ENCODE measurements at regions not wholly inside any gene's neighbourhood (a gene's known extent, or its start where the extent isn't known, plus 50 kb on each side); places are given as distances from the start of the nearest gene placed in this dataset.

- Histone ChIP-seq H3K4me3 (ENCODE audit: low read depth, low read length) (no peak overlapping the region), H3K27me3 (ENCODE audit: control insufficient read depth, insufficient read depth, low read length) (no peaks in the 10 kb centered on the region), H3K36me3 (ENCODE audit: control insufficient read depth, insufficient read depth, low read length) (no peaks in the 10 kb centered on the region)
- ChIA-PET CTCF (no interaction called here), POLR2A (no interaction called here)
- DNase-seq (ENCODE audit: low read depth) = no peak
- TF ChIP-seq CTCF (IDR thresholded peaks at IDR 0.05; ENCODE audit: insufficient read depth, low read depth, low read length) = no peak
Observed at GRCh38 chr6:156562636-156563035, 214.5 kb upstream of the ARID1B start.

DNA sequence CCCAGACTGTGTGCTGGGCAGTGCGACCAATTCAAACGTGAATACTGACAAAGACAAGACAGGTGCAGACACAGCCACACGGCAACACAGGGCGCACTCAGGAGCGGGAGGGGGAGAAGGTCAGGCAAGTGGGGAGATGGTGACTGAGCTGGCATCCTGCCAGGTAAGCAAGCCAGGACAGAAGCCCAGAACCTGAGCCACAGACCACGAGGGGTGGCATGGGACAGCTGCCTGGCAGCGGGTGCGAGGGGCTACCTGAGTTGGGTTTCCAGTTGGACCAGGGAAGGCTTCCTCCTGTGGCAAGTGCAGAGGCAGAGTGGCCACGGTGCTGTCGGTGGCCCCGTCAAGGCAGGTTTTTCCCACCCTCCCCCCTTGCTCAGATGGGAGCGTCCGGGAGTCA, 215.2 kb upstream of the ARID1B start:
- POLR2A ChIA-PET = no interaction called here
- Histone ChIP-seq H3K4me3 (ENCODE audit: low read depth, low read length) (no peak overlapping the region), H3K27me3 (ENCODE audit: control insufficient read depth, insufficient read depth, low read length) (no peaks in the 10 kb centered on the region), H3K36me3 (ENCODE audit: control insufficient read depth, insufficient read depth, low read length) (no peaks in the 10 kb centered on the region)
- no peak for DNase-seq (ENCODE audit: low read depth)
- CTCF ChIA-PET = no interaction called here
- TF ChIP-seq CTCF (IDR thresholded peaks at IDR 0.05; ENCODE audit: insufficient read depth, low read depth, low read length) = no peak

- TF ChIP-seq CTCF (IDR thresholded peaks at IDR 0.05; ENCODE audit: insufficient read depth, low read depth, low read length) = no peak
- H3K36me3 ChIP-seq (ENCODE audit: control insufficient read depth, insufficient read depth, low read length) = no peaks in the 10 kb centered on the region
- H3K4me3 ChIP-seq (ENCODE audit: low read depth, low read length) = no peak overlapping the region
- POLR2A ChIA-PET = no interaction called here
- DNase-seq (ENCODE audit: low read depth) = no peak
- H3K27me3 ChIP-seq (ENCODE audit: control insufficient read depth, insufficient read depth, low read length) = no peaks in the 10 kb centered on the region
- CTCF ChIA-PET = no interaction called here
Observed at GRCh38 chr6:156560476-156560875, 216.7 kb upstream of the ARID1B start.

GRCh38 chr6:156559162-156559690, 218.0 kb upstream of the ARID1B start:
- no peak for DNase-seq (ENCODE audit: low read depth)
- Histone ChIP-seq H3K4me3 (ENCODE audit: low read depth, low read length) (no peak overlapping the region), H3K36me3 (ENCODE audit: control insufficient read depth, insufficient read depth, low read length) (no peaks in the 10 kb centered on the region), H3K27me3 (ENCODE audit: control insufficient read depth, insufficient read depth, low read length) (no peaks in the 10 kb centered on the region)
- ChIA-PET CTCF (no interaction called here), POLR2A (no interaction called here)
- no peak for TF ChIP-seq CTCF (IDR thresholded peaks at IDR 0.05; ENCODE audit: insufficient read depth, low read depth, low read length)

DNA sequence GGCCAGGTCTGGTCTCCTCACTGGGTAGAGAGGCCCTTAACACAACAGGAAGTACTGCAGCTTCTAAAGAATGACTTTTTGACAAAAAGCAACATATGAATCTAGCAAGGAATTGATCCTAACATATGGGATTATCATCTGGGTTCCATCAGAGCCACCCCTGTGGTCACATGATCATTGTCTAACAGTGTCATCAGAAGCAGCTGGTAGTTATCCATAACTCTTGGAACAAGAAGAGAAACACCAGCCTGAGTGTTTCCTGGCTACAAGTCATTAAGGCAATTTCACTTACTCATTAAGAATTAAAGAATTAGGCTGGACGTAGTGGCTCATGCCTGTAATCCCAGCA, 219.3 kb upstream of the ARID1B start:
- no peak for DNase-seq (ENCODE audit: low read depth)
- CTCF ChIA-PET = interaction anchor here (1.1 kb wide), 1 partner anchor 477 kb away, joined by 3 read pairs; no protein-coding TSS in a partner anchor
- POLR2A ChIA-PET = no interaction called here
- no peaks in the 10 kb centered on the region for H3K27me3 ChIP-seq (ENCODE audit: control insufficient read depth, insufficient read depth, low read length)
- H3K4me3 ChIP-seq (ENCODE audit: low read depth, low read length) = no peak overlapping the region
- TF ChIP-seq CTCF (IDR thresholded peaks at IDR 0.05; ENCODE audit: insufficient read depth, low read depth, low read length) = no peak
- no peaks in the 10 kb centered on the region for H3K36me3 ChIP-seq (ENCODE audit: control insufficient read depth, insufficient read depth, low read length)
